OCI-LY1 (cell line): ENCODE measurements at regions not wholly inside any gene's neighbourhood (a gene's known extent, or its start where the extent isn't known, plus 50 kb on each side); places are given as distances from the start of the nearest gene placed in this dataset.

Source experiments
- H2AFZ ChIP-seq: fragments of 200-600 bp; sonication (generic), shearing (Covaris generic); 2 replicates; pipeline ENCODE4 v1.6.0; 2014; ENCODE audit warnings: antibody characterized with exemption, mild to moderate bottlenecking, low read length
- H3F3A ChIP-seq: fragments of 200-600 bp; sonication (generic), shearing (Covaris generic); 2 replicates; pipeline ENCODE4 v1.6.0; 2014; ENCODE audit warnings: mild to moderate bottlenecking, antibody characterized with exemption, low read length, moderate library complexity; ENCODE audit not compliant: insufficient read depth
- H3K27ac ChIP-seq: fragments of 200-600 bp; sonication (generic); 2 replicates; pipeline ENCODE4 v1.5.1; 2014; ENCODE audit warnings: low read length, mixed run types, mild to moderate bottlenecking, low read depth; ENCODE audit not compliant: poor library complexity, severe bottlenecking
- H3K27me3 ChIP-seq: fragments of 200-600 bp; sonication (generic); 2 replicates; pipeline ENCODE4 v1.6.0; 2014; ENCODE audit warnings: antibody characterized with exemption, mild to moderate bottlenecking, low read length, moderate library complexity; ENCODE audit not compliant: insufficient read depth
- H3K36me3 ChIP-seq: fragments of 200-600 bp; sonication (generic); 2 replicates; pipeline ENCODE4 v1.6.1; 2014; ENCODE audit warnings: mild to moderate bottlenecking, antibody characterized with exemption, low read length, moderate library complexity, mixed read lengths; ENCODE audit not compliant: insufficient read depth
- H3K4me1 ChIP-seq: fragments of 200-600 bp; sonication (generic); 2 replicates; pipeline ENCODE4 v1.5.1; 2014; ENCODE audit warnings: mild to moderate bottlenecking, low read length, moderate library complexity; ENCODE audit not compliant: insufficient read depth, severe bottlenecking
- H3K4me2 ChIP-seq: fragments of 200-600 bp; sonication (generic), shearing (Covaris generic); 2 replicates; pipeline ENCODE4 v1.6.1; 2014; ENCODE audit warnings: low read length
- H3K4me3 ChIP-seq: fragments of 200-600 bp; sonication (generic); 2 replicates; pipeline ENCODE4 v1.5.1; 2014; ENCODE audit warnings: low read length, low read depth, mild to moderate bottlenecking, mixed read lengths; ENCODE audit not compliant: poor library complexity, severe bottlenecking
- H3K79me2 ChIP-seq: fragments of 200-600 bp; shearing (Covaris generic); 2 replicates; pipeline ENCODE4 v1.6.1; 2016; ENCODE audit warnings: mixed run types, low read length, mixed read lengths; ENCODE audit not compliant: insufficient read depth
- H3K9ac ChIP-seq: fragments of 200-600 bp; sonication (generic), shearing (Covaris generic); 2 replicates; pipeline ENCODE4 v1.6.1; 2014; ENCODE audit warnings: mild to moderate bottlenecking, low read length, mixed read lengths
- H3K9me2 ChIP-seq: fragments of 200-600 bp; sonication (generic), shearing (Covaris generic); 2 replicates; pipeline ENCODE4 v1.6.1; 2014; ENCODE audit warnings: low read depth, mild to moderate bottlenecking, low read length, mixed read lengths
- H3K9me3 ChIP-seq: fragments of 200-600 bp; shearing (Covaris generic); 2 replicates; pipeline ENCODE4 v1.6.1; 2014; ENCODE audit warnings: low read length, mixed read lengths
- H4K20me1 ChIP-seq: fragments of 200-600 bp; sonication (generic), shearing (Covaris generic); 2 replicates; pipeline ENCODE4 v1.6.0; 2016; ENCODE audit warnings: mild to moderate bottlenecking, low read length; ENCODE audit not compliant: insufficient read depth
- EZH2 ChIP-seq: fragments of 200-600 bp; sonication (generic), shearing (Covaris generic); IDR thresholded peaks from 2 replicates; pipeline ENCODE4 v1.8.0; 2017; ENCODE audit warnings: borderline replicate concordance, mixed run types, mild to moderate bottlenecking, antibody characterized with exemption, low read length, moderate library complexity, mixed read lengths
- TF ChIP-seq, protein P1 (sequence below): fragments of 200-600 bp; sonication (generic), shearing (Covaris generic); IDR thresholded peaks from 2 replicates; pipeline ENCODE4 v1.5.1; 2017; ENCODE audit warnings: mild to moderate bottlenecking, antibody characterized with exemption, low read length, moderate library complexity, mixed read lengths

DNA sequence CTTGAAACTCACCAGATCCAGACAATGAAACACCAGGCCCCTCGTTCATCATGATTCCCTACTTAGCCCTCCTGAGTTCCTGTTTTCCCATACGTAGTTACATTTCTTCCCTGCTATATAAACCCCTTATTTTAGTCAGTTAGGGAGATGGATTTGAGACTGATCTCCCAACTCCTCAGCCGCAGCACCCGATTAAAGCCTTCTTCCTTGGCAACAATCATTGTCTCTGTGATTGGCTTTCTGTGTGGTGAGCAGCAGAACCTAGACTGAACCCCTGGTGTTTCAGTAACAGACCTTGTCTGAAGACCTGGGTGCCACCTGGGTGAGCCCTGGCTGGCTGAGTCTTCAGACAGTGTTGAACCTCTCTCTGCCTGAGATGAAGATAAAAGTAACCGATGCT, 118.0 kb downstream of the OAT start:
- H3K4me2 ChIP-seq, result no peak overlapping the region
- no peaks in the 10 kb centered on the region for H4K20me1 ChIP-seq
- TF ChIP-seq EZH2, result no peak
- TF ChIP-seq, protein P1, sequence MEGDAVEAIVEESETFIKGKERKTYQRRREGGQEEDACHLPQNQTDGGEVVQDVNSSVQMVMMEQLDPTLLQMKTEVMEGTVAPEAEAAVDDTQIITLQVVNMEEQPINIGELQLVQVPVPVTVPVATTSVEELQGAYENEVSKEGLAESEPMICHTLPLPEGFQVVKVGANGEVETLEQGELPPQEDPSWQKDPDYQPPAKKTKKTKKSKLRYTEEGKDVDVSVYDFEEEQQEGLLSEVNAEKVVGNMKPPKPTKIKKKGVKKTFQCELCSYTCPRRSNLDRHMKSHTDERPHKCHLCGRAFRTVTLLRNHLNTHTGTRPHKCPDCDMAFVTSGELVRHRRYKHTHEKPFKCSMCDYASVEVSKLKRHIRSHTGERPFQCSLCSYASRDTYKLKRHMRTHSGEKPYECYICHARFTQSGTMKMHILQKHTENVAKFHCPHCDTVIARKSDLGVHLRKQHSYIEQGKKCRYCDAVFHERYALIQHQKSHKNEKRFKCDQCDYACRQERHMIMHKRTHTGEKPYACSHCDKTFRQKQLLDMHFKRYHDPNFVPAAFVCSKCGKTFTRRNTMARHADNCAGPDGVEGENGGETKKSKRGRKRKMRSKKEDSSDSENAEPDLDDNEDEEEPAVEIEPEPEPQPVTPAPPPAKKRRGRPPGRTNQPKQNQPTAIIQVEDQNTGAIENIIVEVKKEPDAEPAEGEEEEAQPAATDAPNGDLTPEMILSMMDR, result no peak
- no peak overlapping the region for H3K27ac ChIP-seq
- H3K9ac ChIP-seq, result no peak overlapping the region
- no peaks in the 10 kb centered on the region; the same call in 1 of the 2 replicates for H3K36me3 ChIP-seq
- H3K9me2 ChIP-seq, result no peaks in the 10 kb centered on the region
- H3F3A ChIP-seq, result no peaks in the 10 kb centered on the region
- H3K79me2 ChIP-seq, result no peaks in the 10 kb centered on the region
- no peak overlapping the region for H2AFZ ChIP-seq
- H3K27me3 ChIP-seq, result peaks cover 3% of the 10 kb centered on the region; the same call in 1 of the 2 replicates
- no peaks in the 10 kb centered on the region for H3K4me1 ChIP-seq
- H3K9me3 ChIP-seq, result peaks cover 10% of the 10 kb centered on the region; the same call in 1 of the 2 replicates
- no peak overlapping the region for H3K4me3 ChIP-seq

DNA sequence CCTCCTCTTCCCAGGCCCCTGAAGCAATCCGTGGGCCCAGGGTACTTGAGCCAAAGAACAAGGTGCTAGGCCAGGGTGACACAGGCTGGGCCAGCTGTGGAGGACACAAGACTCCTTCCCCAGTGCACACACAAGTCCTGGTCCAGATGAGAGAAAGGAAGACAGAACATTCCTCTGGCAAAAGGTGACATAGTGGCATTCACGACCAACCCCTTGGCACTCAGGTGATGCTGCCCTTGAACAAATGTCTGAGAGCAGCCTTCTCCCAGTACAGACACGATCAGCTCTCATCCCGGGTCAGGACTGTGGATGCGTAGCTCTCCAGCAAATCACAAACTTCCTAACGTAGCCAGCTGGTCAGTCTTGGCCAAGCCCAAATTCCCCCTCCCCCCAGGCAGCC, 118.5 kb downstream of the OAT start:
- Histone ChIP-seq H3K9ac (no peak overlapping the region), H3K4me3 (no peak overlapping the region)

DNA sequence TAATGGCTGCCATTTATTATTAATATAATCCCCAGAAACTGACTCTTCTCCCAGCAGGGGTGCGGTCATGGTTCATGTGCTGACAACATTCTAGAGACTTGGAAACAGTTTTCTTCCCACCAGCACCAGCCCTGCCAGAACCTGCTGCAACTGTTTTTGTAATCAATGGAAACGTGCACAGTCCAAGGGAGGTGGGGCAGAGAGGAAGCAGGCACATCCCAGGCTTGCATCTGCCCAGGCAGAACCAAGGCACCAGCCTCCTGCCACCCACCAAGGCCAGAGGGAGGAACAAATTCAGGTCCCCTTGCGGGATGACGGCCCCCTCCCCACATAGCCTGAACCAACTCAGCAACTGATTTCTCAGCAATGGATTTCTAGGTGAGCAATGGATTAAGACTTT, 119.0 kb downstream of the OAT start:
- Histone ChIP-seq H2AFZ (no peak overlapping the region), H3K27me3 (peaks cover 3% of the 10 kb centered on the region; the same call in 1 of the 2 replicates), H3K4me3 (no peak overlapping the region), H3K27ac (no peak overlapping the region), H3K4me2 (no peak overlapping the region), H3F3A (no peaks in the 10 kb centered on the region), H3K9me3 (peaks cover 10% of the 10 kb centered on the region; the same call in 1 of the 2 replicates), H4K20me1 (no peaks in the 10 kb centered on the region), H3K4me1 (no peaks in the 10 kb centered on the region), H3K9ac (no peak overlapping the region), H3K9me2 (no peaks in the 10 kb centered on the region), H3K79me2 (no peaks in the 10 kb centered on the region), H3K36me3 (no peaks in the 10 kb centered on the region; the same call in 1 of the 2 replicates)
- TF ChIP-seq EZH2, result no peak
- TF ChIP-seq, protein P1, result no peak

More for the DNA sequence above, 118.5 kb downstream of the OAT start:
- no peaks in the 10 kb centered on the region for H3F3A ChIP-seq
- H2AFZ ChIP-seq, result no peak overlapping the region
- H3K79me2 ChIP-seq, result no peaks in the 10 kb centered on the region
- H3K36me3 ChIP-seq, result no peaks in the 10 kb centered on the region; the same call in 1 of the 2 replicates
- H3K9me3 ChIP-seq, result peaks cover 10% of the 10 kb centered on the region; the same call in 1 of the 2 replicates
- H3K27me3 ChIP-seq, result peaks cover 3% of the 10 kb centered on the region; the same call in 1 of the 2 replicates
- TF ChIP-seq, protein P1, result no peak
- TF ChIP-seq EZH2, result no peak
- no peaks in the 10 kb centered on the region for H3K9me2 ChIP-seq
- no peaks in the 10 kb centered on the region for H3K4me1 ChIP-seq
- H3K27ac ChIP-seq, result no peak overlapping the region
- no peak overlapping the region for H3K4me2 ChIP-seq
- H4K20me1 ChIP-seq, result no peaks in the 10 kb centered on the region
